ENCODE measurements at regions not wholly inside any gene's neighbourhood (a gene's known extent, or its start where the extent isn't known, plus 50 kb on each side); places are given as distances from the start of the nearest gene placed in this dataset.
"Not testable (repeated sequence)": the region's sequence is repeated elsewhere in the genome, so short reads cannot be mapped to it uniquely, and the experiment has no call there.

GRCh38 chr2:156769802-156770201 lies 333.6 kb downstream of the GPD2 start:
- no peak for DNase-seq (ENCODE audit: low read depth, low spot score)

GRCh38 chr2:156778916-156779315 lies 342.7 kb downstream of the GPD2 start:
- DNase-seq (ENCODE audit: low read depth, low spot score), result no peak

GRCh38 chr2:156779416-156780120 lies 343.4 kb downstream of the GPD2 start:
- DNase-seq (ENCODE audit: low read depth, low spot score), result no peak

DNA sequence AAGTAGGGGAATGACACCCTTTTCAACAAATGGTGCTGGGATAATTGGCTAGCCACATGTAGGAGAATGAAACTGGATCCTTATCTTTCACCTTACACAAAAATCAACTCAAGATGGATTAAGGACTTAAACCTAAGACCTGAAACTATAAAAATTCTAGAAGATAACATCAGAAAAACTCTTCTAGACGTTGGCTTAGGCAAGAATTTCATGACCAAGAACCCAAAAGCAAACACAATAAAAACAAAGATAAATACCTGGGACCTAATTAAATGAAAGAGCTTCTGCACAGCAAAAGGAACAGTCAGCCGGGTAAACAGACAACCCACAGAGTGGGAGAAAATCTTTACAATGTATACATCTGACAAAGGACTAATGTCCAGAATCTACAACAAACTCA lies 345.5 kb downstream of the GPD2 start:
- not testable (repeated sequence) for DNase-seq (ENCODE audit: low read depth, low spot score)

DNA sequence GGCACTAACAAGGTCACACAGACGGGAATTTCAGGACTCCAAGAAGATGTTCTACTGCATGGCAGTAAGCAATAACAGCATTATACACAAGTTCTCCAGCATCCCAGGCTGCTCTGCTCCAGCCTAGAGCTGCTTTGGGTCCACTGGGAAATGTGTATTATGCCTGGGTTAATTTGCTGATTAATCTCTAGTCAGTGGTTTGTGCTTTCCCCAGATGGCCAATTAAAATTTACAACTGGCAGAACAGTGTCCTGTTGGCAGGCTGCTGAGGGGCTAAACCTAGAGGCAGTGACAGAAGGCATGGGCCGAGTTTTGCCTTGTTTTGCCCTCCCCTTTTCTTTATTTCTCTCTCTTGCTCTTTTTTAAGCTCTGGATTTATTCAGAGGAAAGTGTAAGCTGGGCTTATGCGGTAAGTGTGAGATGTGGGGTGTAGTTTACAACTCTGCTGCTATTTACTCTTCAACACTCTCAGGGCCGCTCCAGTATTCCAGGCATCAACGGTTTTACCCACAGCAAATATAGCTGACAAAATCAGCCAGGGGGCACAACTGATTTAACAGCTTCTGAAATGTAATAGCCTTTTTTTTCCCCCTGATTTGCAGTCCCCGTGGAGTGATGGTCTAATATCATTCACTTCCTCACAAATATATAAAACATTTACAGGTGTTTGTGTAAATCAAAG lies 348.0 kb downstream of the GPD2 start:
- no peak for DNase-seq (ENCODE audit: low read depth, low spot score)

- no peak for DNase-seq (ENCODE audit: low read depth, low spot score)
Observed at GRCh38 chr2:156787517-156787916, 351.3 kb downstream of the GPD2 start.

DNA sequence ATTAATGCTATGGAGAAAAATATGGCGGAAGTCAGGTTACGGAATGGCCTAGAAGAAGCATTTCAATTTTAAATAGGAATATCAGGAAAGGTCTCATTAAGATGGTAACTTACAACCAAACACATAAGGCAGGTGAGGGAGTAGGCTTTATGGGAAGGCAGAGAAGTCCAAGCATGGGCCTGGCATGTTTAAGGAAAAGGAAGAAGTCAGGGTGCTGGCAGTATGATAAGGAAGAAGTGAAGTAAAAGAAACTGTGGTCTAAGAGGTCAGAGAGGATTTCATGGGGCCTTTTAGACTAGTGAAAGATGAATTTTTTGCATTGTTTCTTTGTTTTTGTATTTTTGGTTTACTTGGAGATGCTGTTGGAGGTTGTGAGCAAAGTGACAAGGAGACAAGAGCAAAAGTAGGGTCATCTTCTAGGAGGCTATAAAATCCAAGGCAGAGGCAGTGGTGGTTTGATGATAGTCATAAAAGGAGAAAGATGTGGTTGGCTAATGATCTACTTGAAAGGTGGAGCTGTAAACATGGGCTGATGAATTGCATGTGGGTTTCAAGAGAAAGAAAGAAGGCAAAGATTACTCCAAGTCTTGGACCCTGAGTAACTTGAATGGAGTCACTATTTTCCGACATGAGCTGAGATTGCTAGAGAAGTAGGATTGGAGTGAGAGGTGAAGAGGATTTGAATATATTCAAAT lies 354.3 kb downstream of the GPD2 start:
- no peak for DNase-seq (ENCODE audit: low read depth, low spot score)

DNA sequence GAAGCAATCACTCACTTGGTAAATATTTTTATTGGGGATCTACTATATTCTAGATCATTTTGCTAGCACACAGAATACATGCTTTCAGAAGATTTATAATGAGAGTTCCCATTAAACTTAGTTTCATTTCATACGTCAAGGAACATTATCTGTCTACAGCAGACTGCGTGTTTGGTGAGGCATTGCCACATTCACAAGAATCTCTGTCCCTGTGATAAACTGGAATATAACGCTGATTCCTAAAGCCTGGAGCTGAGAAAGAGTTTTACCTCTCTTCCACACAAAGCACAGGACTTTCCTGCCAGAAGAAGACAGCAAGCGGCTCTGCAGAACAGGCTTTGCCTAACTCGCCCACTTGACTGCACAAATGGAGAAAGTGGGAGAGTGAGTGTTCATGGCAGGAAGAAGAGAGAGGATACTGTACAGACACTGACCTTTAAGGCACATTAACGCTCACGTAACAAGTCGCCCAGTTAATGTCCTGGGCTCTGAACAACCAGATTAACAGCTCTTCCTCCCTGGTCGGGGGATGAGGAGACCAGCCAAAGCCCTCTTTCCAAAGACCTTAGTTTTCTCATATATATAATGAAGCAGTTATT lies 356.2 kb downstream of the GPD2 start:
- no peak for DNase-seq (ENCODE audit: low read depth, low spot score)

- no peak for DNase-seq (ENCODE audit: low read depth, low spot score)
Observed at GRCh38 chr2:156797832-156798231, 361.7 kb downstream of the GPD2 start.

- DNase-seq (ENCODE audit: low read depth, low spot score), result no peak
Observed at GRCh38 chr2:156800065-156800653, 364.0 kb downstream of the GPD2 start.

GRCh38 chr2:156800781-156801361 lies 364.7 kb downstream of the GPD2 start:
- DNase-seq (ENCODE audit: low read depth, low spot score), result no peak

DNA sequence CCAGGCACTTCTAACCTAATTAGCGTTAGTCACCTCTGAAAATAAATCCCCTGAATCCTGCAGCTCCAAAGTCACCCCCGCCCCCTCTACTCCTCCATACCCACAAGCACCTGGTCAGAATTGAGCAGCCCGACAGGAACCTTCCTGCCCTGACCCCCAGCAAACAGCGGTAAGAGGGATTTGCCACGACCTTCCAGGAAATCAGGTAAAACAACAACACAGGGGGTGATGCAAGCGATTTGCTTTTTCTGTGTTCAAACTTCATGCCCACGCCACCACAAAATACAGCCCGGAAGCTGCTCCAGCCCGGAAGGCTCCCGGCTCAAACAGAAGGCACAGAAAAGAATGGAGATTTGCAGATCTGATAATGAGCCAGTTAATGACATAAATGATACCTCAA lies 367.1 kb downstream of the GPD2 start:
- no peak for DNase-seq (ENCODE audit: low read depth, low spot score)

- no peak for DNase-seq (ENCODE audit: low read depth, low spot score)
Observed at GRCh38 chr2:156803967-156804366, 367.8 kb downstream of the GPD2 start.

DNA sequence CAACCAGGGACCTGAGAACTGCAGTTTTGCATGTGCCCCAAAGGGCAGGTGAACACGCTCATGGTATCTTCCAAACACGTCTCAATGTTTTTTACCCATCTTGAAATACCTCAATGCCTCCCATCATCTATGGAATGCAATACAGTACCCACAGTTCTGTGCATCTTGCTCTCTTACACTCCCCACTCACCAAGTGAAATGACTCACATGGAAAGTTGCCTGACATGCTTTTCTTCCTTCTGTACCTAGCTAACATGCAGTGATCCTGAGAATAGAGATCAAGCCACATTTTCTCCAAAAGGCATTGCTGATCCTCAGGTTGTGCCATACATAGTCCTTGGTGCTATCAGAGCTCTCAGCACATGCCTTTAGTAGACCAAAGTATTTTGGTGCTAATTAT lies 373.9 kb downstream of the GPD2 start:
- no peak for DNase-seq (ENCODE audit: low read depth, low spot score)

DNA sequence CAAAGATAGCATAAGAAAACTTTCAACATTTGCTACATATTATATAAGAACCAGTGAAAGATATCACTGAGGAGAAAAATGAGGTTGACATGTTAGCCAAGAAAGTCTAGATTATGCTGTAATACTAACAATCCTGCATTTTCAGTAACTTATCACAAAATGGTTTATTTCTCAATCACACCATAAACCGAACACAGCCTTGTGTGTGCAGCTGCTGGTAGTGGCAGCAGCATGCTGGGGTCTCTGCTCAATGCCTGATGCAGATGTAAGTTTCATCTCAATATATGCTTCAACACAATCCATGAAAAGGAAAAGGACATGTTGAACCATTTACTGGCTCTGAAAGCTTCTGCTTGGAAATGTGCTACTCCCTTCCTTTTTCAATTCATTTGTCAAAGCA lies 376.3 kb downstream of the GPD2 start:
- no peak for DNase-seq (ENCODE audit: low read depth, low spot score)

DNA sequence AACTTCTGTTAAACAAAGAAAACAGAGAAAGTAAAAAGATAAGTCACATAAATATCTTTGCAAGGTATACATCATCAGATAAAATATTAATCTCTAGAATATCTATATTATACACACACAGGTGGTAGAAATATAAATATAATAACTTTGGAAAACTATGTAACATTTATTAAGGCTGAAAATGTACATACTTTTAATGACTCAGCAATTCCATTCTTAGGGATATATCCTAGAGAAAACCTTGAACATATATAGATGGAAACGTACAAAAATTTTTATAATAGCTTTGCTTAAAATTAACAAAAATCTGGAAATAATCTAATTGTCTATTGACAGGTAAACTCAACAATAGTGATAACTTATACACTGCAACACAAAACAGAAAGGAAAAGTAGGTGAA lies 381.3 kb downstream of the GPD2 start:
- no peak for DNase-seq (ENCODE audit: low read depth, low spot score)

DNA sequence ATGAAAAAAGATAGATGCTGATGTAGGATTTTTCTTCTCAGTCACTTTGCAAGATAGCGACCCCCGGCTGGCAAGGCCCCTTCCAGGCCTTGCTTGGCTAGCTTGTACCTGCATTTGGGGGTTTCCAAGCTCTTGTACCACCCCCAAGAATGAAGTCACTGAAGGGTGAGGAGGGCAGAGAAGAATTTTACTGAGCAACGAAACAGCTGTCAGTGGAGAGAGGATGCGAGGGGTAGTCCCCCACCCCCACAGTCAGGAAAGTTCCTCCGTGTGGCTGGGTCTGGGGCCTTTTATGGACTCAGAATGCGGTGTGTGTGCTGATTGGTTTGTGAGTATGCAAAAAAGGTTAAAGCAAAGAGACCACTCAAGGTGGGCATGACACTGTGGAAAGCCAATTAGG lies 382.0 kb downstream of the GPD2 start:
- no peak for DNase-seq (ENCODE audit: low read depth, low spot score)

DNA sequence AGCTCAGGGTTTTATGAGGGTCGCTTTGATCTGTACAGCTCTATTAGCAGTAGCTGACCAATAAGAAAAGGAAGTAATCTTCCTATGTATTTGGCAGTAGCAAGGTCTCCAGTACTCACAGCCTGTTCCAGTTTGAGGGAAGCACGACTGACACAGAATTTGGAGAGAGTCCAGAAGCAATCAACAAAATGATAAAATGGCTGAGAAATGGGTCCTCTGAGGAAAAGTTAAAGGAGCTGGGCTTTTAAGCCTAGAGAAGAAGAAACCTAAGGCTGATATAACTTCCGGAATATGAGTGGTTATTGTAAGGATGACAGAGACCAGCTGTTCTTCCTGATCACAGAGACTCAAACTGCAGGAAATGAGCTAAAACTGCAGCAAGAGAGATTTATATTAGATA lies 382.8 kb downstream of the GPD2 start:
- no peak for DNase-seq (ENCODE audit: low read depth, low spot score)

DNA sequence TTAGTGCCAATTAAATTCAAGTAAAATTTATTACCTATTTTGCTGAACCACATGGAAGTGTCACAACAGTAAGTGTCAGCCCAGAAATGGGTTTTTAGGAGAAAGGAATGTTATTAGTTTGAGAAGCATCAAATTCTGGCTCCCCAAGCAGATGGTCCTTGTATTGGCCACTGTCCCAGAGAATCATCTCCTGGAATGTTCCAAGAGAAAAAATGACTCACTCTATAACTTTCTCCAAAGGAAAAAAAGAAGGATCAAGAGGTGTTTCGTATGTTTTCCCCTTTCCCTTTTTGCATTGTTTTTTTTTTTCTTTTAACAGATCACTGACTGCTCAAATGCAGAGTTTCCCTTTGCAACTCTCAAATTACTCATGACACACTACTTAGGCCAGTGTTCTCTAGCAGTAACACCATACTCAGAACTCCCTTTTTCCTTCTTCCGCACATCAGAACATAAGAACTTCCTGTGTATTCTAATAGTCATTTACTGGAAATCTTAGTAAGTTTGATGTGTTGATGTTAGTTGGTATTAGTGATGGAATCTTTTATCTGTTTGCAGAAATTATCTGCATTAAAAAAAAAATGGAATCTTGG lies 390.3 kb downstream of the GPD2 start:
- DNase-seq (ENCODE audit: low read depth, low spot score), result no peak

GRCh38 chr2:156834431-156834830 lies 398.3 kb downstream of the GPD2 start:
- no peak for DNase-seq (ENCODE audit: low read depth, low spot score)
